OCI-LY1 (cell line): ENCODE measurements at regions not wholly inside any gene's neighbourhood (a gene's known extent, or its start where the extent isn't known, plus 50 kb on each side); places are given as distances from the start of the nearest gene placed in this dataset.

Source experiments
- H2AFZ ChIP-seq: fragments of 200-600 bp; sonication (generic), shearing (Covaris generic); 2 replicates; pipeline ENCODE4 v1.6.0; 2014; ENCODE audit warnings: antibody characterized with exemption, mild to moderate bottlenecking, low read length
- H3F3A ChIP-seq: fragments of 200-600 bp; sonication (generic), shearing (Covaris generic); 2 replicates; pipeline ENCODE4 v1.6.0; 2014; ENCODE audit warnings: mild to moderate bottlenecking, antibody characterized with exemption, low read length, moderate library complexity; ENCODE audit not compliant: insufficient read depth
- H3K27ac ChIP-seq: fragments of 200-600 bp; sonication (generic); 2 replicates; pipeline ENCODE4 v1.5.1; 2014; ENCODE audit warnings: low read length, mixed run types, mild to moderate bottlenecking, low read depth; ENCODE audit not compliant: poor library complexity, severe bottlenecking
- H3K27me3 ChIP-seq: fragments of 200-600 bp; sonication (generic); 2 replicates; pipeline ENCODE4 v1.6.0; 2014; ENCODE audit warnings: antibody characterized with exemption, mild to moderate bottlenecking, low read length, moderate library complexity; ENCODE audit not compliant: insufficient read depth
- H3K36me3 ChIP-seq: fragments of 200-600 bp; sonication (generic); 2 replicates; pipeline ENCODE4 v1.6.1; 2014; ENCODE audit warnings: mild to moderate bottlenecking, antibody characterized with exemption, low read length, moderate library complexity, mixed read lengths; ENCODE audit not compliant: insufficient read depth
- H3K4me1 ChIP-seq: fragments of 200-600 bp; sonication (generic); 2 replicates; pipeline ENCODE4 v1.5.1; 2014; ENCODE audit warnings: mild to moderate bottlenecking, low read length, moderate library complexity; ENCODE audit not compliant: insufficient read depth, severe bottlenecking
- H3K4me2 ChIP-seq: fragments of 200-600 bp; sonication (generic), shearing (Covaris generic); 2 replicates; pipeline ENCODE4 v1.6.1; 2014; ENCODE audit warnings: low read length
- H3K4me3 ChIP-seq: fragments of 200-600 bp; sonication (generic); 2 replicates; pipeline ENCODE4 v1.5.1; 2014; ENCODE audit warnings: low read length, low read depth, mild to moderate bottlenecking, mixed read lengths; ENCODE audit not compliant: poor library complexity, severe bottlenecking
- H3K79me2 ChIP-seq: fragments of 200-600 bp; shearing (Covaris generic); 2 replicates; pipeline ENCODE4 v1.6.1; 2016; ENCODE audit warnings: mixed run types, low read length, mixed read lengths; ENCODE audit not compliant: insufficient read depth
- H3K9ac ChIP-seq: fragments of 200-600 bp; sonication (generic), shearing (Covaris generic); 2 replicates; pipeline ENCODE4 v1.6.1; 2014; ENCODE audit warnings: mild to moderate bottlenecking, low read length, mixed read lengths
- H3K9me2 ChIP-seq: fragments of 200-600 bp; sonication (generic), shearing (Covaris generic); 2 replicates; pipeline ENCODE4 v1.6.1; 2014; ENCODE audit warnings: low read depth, mild to moderate bottlenecking, low read length, mixed read lengths
- H3K9me3 ChIP-seq: fragments of 200-600 bp; shearing (Covaris generic); 2 replicates; pipeline ENCODE4 v1.6.1; 2014; ENCODE audit warnings: low read length, mixed read lengths
- H4K20me1 ChIP-seq: fragments of 200-600 bp; sonication (generic), shearing (Covaris generic); 2 replicates; pipeline ENCODE4 v1.6.0; 2016; ENCODE audit warnings: mild to moderate bottlenecking, low read length; ENCODE audit not compliant: insufficient read depth
- EZH2 ChIP-seq: fragments of 200-600 bp; sonication (generic), shearing (Covaris generic); IDR thresholded peaks from 2 replicates; pipeline ENCODE4 v1.8.0; 2017; ENCODE audit warnings: borderline replicate concordance, mixed run types, mild to moderate bottlenecking, antibody characterized with exemption, low read length, moderate library complexity, mixed read lengths
- TF ChIP-seq, protein P1 (sequence below): fragments of 200-600 bp; sonication (generic), shearing (Covaris generic); IDR thresholded peaks from 2 replicates; pipeline ENCODE4 v1.5.1; 2017; ENCODE audit warnings: mild to moderate bottlenecking, antibody characterized with exemption, low read length, moderate library complexity, mixed read lengths

DNA sequence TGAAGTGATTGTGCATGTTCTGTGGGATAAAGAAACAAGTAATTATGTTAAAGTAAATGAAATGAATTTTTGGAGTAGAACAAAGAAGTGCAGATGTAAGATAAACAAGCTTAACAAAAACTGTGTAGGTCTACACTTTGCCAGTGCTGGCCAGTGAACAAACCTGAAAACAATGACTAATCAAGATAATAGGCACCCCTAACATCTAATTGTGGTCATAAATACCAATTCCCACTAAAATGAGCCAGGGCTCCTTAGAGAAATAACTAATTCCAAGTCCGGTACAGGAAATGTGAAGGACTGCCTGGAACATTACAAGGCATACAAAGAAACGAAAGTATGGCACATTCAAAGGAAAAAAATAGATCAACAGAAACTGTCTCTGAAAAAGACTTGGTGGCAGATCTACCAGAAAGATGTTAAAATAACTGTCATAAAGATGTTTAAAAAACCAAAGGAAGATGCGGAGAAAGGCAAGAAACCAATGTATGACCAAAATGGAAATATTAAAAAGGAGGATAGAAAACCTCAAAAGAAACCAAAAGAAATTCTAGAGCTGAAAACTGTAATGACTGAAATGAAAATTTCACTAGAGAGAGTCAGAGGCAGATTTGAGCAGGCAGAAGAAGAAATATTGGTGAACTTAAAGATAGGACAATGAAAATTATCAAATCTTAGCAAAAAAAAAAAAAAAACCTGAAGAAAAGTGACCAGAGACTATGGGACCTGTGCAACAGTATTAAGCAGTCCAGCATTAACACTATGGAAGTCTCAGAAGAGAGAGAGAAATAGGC, 94.7 kb upstream of the SLC66A3 start:
- no peaks in the 10 kb centered on the region for H4K20me1 ChIP-seq
- no peak overlapping the region for H2AFZ ChIP-seq
- H3K27ac ChIP-seq: no peak overlapping the region
- no peak overlapping the region for H3K9ac ChIP-seq
- TF ChIP-seq EZH2: no peak
- TF ChIP-seq, protein P1, sequence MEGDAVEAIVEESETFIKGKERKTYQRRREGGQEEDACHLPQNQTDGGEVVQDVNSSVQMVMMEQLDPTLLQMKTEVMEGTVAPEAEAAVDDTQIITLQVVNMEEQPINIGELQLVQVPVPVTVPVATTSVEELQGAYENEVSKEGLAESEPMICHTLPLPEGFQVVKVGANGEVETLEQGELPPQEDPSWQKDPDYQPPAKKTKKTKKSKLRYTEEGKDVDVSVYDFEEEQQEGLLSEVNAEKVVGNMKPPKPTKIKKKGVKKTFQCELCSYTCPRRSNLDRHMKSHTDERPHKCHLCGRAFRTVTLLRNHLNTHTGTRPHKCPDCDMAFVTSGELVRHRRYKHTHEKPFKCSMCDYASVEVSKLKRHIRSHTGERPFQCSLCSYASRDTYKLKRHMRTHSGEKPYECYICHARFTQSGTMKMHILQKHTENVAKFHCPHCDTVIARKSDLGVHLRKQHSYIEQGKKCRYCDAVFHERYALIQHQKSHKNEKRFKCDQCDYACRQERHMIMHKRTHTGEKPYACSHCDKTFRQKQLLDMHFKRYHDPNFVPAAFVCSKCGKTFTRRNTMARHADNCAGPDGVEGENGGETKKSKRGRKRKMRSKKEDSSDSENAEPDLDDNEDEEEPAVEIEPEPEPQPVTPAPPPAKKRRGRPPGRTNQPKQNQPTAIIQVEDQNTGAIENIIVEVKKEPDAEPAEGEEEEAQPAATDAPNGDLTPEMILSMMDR: no peak
- H3K4me2 ChIP-seq: no peak overlapping the region
- H3K79me2 ChIP-seq: no peaks in the 10 kb centered on the region
- H3K36me3 ChIP-seq: no peaks in the 10 kb centered on the region
- no peaks in the 10 kb centered on the region for H3F3A ChIP-seq
- peaks cover 16% of the 10 kb centered on the region for H3K9me3 ChIP-seq
- H3K9me2 ChIP-seq: no peaks in the 10 kb centered on the region
- no peak overlapping the region for H3K4me3 ChIP-seq
- H3K4me1 ChIP-seq: no peaks in the 10 kb centered on the region
- H3K27me3 ChIP-seq: no peaks in the 10 kb centered on the region

DNA sequence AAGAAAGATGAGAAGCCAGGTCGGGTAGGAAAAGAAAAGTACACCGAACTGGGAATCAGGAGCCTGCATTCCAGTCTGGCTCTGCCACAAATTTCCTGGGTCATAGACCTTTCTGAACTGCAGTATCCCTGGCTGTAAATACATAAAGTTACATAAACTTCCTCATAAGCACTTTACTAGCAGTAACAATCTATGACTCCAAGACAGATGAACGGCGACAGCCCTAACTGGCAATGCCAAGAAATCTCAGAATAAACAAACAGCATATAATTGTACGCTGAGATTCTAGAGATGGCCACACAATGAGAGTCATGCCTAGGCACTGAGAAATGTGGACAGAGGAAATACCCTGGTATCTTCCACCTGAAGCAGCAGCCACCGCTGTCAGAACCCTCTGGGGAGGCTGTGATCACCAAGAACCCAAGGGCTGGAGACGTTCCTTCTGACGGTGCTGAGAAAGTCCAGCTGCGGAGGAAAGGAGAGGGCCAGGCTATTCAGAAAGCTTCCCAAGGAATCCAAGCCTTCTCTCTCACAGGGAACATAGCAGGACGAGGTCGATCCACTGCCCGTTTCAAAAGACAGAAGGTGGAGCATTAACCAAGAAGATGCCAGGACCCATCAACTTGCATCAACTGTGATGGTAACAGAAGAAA, 89.3 kb upstream of the SLC66A3 start:
- peaks cover 6% of the 10 kb centered on the region for H3K9me3 ChIP-seq
- no peaks in the 10 kb centered on the region for H3K36me3 ChIP-seq
- TF ChIP-seq, protein P1: no peak
- no peak for TF ChIP-seq EZH2
- H3K9ac ChIP-seq: no peak overlapping the region
- H3K27ac ChIP-seq: no peak overlapping the region
- no peak overlapping the region for H2AFZ ChIP-seq
- H3K4me1 ChIP-seq: no peaks in the 10 kb centered on the region
- H3K79me2 ChIP-seq: no peaks in the 10 kb centered on the region
- no peak overlapping the region for H3K4me3 ChIP-seq
- no peaks in the 10 kb centered on the region for H4K20me1 ChIP-seq
- no peaks in the 10 kb centered on the region for H3K9me2 ChIP-seq
- peaks cover 9% of the 10 kb centered on the region; the same call in 1 of the 2 replicates for H3K27me3 ChIP-seq
- no peaks in the 10 kb centered on the region for H3F3A ChIP-seq
- no peak overlapping the region for H3K4me2 ChIP-seq

DNA sequence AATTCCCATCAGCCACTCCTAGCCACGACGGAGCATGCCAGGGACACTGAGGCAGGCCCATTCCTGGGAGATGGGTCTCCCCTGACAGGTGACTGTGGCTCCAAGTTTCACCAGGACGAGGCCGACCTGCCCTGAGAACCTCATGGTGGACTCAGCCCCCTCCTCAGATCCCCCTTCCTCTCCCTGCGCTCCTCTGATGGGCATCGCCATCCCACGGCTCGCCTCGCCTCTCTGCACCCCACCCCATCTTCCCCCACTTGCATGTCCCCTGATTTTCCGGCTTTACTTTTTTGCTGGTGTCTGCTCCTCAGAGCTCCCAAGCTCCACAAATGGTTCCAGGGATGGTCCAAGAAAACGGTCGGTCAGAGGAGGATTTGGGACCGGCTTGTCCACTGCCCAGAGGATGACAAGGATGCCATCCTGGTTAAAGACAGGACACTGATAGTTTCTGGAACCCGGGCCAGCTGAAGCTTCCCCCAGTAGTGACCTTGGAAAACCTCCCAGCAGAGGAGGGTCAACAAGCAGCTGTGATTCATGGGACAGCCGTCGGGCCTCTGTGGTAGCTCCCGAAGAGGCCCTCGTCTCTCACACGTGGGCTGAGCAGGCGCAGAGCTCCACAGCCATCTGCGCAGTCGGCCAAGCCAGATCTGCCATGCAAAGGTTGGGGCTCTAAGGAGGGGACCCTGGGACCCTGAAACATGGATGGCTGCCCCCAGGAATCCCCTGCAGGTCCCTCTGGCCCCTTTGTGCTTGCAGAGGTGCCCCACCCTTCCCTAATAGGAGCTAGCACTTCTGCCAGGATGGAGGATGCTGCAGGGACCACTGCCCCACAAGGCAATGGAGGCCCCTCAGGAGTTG, 87.8 kb upstream of the SLC66A3 start:
- no peaks in the 10 kb centered on the region for H4K20me1 ChIP-seq
- H3K9ac ChIP-seq: no peak overlapping the region
- no peaks in the 10 kb centered on the region for H3K4me1 ChIP-seq
- no peak overlapping the region for H3K4me3 ChIP-seq
- no peak overlapping the region for H2AFZ ChIP-seq
- TF ChIP-seq EZH2: no peak
- TF ChIP-seq, protein P1: no peak
- no peaks in the 10 kb centered on the region for H3K79me2 ChIP-seq
- peaks cover 9% of the 10 kb centered on the region; the same call in 1 of the 2 replicates for H3K27me3 ChIP-seq
- no peaks in the 10 kb centered on the region for H3K36me3 ChIP-seq
- H3K27ac ChIP-seq: no peak overlapping the region
- no peaks in the 10 kb centered on the region for H3K9me3 ChIP-seq
- H3K9me2 ChIP-seq: no peaks in the 10 kb centered on the region
- no peaks in the 10 kb centered on the region for H3F3A ChIP-seq
- H3K4me2 ChIP-seq: no peak overlapping the region
